Fibroblast of the aortic adventitia (primary cell): ENCODE measurements at regions not wholly inside any gene's neighbourhood (a gene's known extent, or its start where the extent isn't known, plus 50 kb on each side); places are given as distances from the start of the nearest gene placed in this dataset.

ENCODE experiments used
- DNase-seq: peaks from one replicate; pipeline ENCODE4 v3.0.0-alpha.2; 2010; ENCODE audit warnings: low read depth
- H3K4me3 ChIP-seq: 2 replicates; pipeline ENCODE4 v1.5.1; 2011; ENCODE audit warnings: low read depth, mild to moderate bottlenecking, control low read depth, low read length, moderate library complexity
- TF ChIP-seq, protein P1 (sequence below): IDR thresholded peaks from 2 replicates; pipeline ENCODE4 v1.5.1; 2011; ENCODE audit warnings: mild to moderate bottlenecking, low read length, control low read depth, inconsistent platforms; ENCODE audit not compliant: insufficient read depth

DNA sequence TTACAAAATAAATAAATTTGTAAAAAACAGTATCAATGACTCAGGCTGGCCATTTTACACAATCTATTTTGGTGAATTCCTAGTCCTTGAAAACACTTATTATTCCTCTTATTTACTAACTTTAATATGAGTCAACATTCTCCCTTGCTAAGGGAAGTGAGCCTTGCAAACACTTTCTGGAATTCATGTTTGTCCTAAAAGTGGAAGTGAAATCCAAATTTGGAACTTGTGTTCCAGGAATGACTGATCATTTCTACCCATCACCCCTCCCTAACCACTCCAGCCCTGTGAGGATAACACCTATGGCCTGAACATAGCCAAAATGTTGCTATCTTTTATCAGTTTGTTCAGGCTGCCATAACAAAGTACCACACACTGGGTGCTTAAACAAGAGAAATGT, 83.1 kb downstream of the OR5AK2 start:
- DNase-seq, result peak; percentile 40
- H3K4me3 ChIP-seq, result no peak overlapping the region
- TF ChIP-seq, protein P1, sequence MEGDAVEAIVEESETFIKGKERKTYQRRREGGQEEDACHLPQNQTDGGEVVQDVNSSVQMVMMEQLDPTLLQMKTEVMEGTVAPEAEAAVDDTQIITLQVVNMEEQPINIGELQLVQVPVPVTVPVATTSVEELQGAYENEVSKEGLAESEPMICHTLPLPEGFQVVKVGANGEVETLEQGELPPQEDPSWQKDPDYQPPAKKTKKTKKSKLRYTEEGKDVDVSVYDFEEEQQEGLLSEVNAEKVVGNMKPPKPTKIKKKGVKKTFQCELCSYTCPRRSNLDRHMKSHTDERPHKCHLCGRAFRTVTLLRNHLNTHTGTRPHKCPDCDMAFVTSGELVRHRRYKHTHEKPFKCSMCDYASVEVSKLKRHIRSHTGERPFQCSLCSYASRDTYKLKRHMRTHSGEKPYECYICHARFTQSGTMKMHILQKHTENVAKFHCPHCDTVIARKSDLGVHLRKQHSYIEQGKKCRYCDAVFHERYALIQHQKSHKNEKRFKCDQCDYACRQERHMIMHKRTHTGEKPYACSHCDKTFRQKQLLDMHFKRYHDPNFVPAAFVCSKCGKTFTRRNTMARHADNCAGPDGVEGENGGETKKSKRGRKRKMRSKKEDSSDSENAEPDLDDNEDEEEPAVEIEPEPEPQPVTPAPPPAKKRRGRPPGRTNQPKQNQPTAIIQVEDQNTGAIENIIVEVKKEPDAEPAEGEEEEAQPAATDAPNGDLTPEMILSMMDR, result no peak

GRCh38 chr11:57072640-57073039, 83.9 kb downstream of the OR5AK2 start:
- peak; percentile 99 for DNase-seq
- no peak overlapping the region for H3K4me3 ChIP-seq

GRCh38 chr11:57073128-57073527, 84.4 kb downstream of the OR5AK2 start:
- TF ChIP-seq, protein P1, result no peak
- no peak overlapping the region for H3K4me3 ChIP-seq
- peak; percentile 50 for DNase-seq

More at GRCh38 chr11:57072640-57073039, 83.9 kb downstream of the OR5AK2 start:
- TF ChIP-seq, protein P1, result no peak

- DNase-seq, result no peak
- TF ChIP-seq, protein P1, result no peak
- no peak overlapping the region for H3K4me3 ChIP-seq
These were observed 92.6 kb downstream of the OR5AK2 start for GRCh38 chr11:57081356-57081755.

- DNase-seq, result no peak
- TF ChIP-seq, protein P1, result no peak
- no peak overlapping the region for H3K4me3 ChIP-seq
These were observed 93.4 kb downstream of the OR5AK2 start for GRCh38 chr11:57082125-57082524.

DNA sequence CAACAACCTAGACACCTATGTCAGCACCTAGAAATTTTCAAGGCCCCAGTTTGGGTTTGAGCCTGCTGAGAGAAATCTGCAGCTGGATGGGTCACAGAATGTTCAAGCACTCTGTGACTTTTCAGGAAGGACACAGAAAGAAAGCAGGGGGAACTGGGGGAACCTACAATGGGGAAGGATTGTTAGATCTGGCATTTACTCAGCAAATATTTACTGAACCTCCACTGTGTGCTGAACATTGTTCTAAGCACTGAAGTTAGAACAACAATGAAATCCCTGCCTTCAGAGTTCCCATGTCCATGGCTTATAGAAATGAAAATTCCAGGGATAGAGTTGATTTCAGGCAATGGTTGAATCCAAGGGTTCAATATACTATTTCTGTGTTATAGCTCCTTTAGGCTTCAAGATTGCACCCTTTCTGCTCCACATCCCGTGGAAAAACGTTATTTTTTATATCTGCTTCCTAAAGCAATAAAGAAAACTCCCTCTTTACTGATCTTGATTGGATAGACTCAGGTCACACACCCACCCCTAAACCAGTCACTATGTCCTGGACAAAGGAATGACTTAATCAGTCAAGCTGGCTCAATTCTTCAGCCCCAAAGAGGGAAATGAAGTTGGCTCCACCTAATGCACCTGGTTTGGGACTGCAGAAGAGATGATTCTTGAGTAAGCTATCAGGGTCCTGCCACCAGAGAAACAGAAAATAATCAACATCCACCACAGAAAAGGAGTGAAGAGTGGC, 95.1 kb downstream of the OR5AK2 start:
- no peak overlapping the region for H3K4me3 ChIP-seq
- DNase-seq, result no peak
- TF ChIP-seq, protein P1, result no peak

GRCh38 chr11:57085611-57086010, 96.1 kb upstream of the LRRC55 start:
- H3K4me3 ChIP-seq, result no peak overlapping the region
- peak; percentile 20 for DNase-seq
- TF ChIP-seq, protein P1, result peak; percentile 33
